Breast epithelium (tissue), 4 donors: ENCODE measurements at regions not wholly inside any gene's neighbourhood (a gene's known extent, or its start where the extent isn't known, plus 50 kb on each side); places are given as distances from the start of the nearest gene placed in this dataset.
"Not testable (repeated sequence)": the region's sequence is repeated elsewhere in the genome, so short reads cannot be mapped to it uniquely, and the experiment has no call there.

Experiments
- DNase-seq, 2 donors: peaks; one replicate each; pipeline ENCODE4 v3.0.0-alpha.2; 2019; ENCODE audit warnings: low spot score in 2 of 2
- H3K27ac ChIP-seq, 2 donors: fragments of 200-600 bp; sonication (generic) in 1 of 2; one replicate each; pipeline ENCODE4 v1.5.1; 2016 to 2019; ENCODE audit warnings: mild to moderate bottlenecking in 1 of 2
- H3K27me3 ChIP-seq, 2 donors: fragments of 200-600 bp; sonication (generic) in 1 of 2; one replicate each; pipeline versions ENCODE4 v1.5.1 to v1.6.0; 2017 to 2019; ENCODE audit warnings: control low read depth in 1 of 2, mild to moderate bottlenecking in 1 of 2
- H3K36me3 ChIP-seq: fragments of 200-600 bp; one replicate; pipeline ENCODE4 v1.5.1; 2019
- H3K4me1 ChIP-seq, 2 donors: fragments of 200-600 bp; sonication (generic); one replicate each; pipeline ENCODE4 v1.5.1; 2016 to 2019; ENCODE audit warnings: control low read depth in 1 of 2
- H3K4me3 ChIP-seq, 3 donors: fragments of 200-600 bp; sonication (generic); 1 replicate in 2 of 3; 2 replicates in 1 of 3; pipeline ENCODE4 v1.5.1; 2016 to 2019; ENCODE audit warnings: mild to moderate bottlenecking in 3 of 3, moderate library complexity in 2 of 3
- H3K9me3 ChIP-seq, 2 donors: fragments of 200-600 bp; sonication (generic) in 1 of 2; one replicate each; pipeline ENCODE4 v1.5.1; 2016 to 2019; ENCODE audit warnings: control low read depth in 1 of 2
- CTCF ChIP-seq, 3 donors: fragments of 450-650 bp; IDR thresholded peaks; one replicate each; pipeline ENCODE4 v1.5.1; 2016 to 2017; ENCODE audit warnings: antibody characterized with exemption in 3 of 3, mild to moderate bottlenecking in 3 of 3, moderate library complexity in 3 of 3
- POLR2A ChIP-seq: fragments of 450-650 bp; IDR thresholded peaks from one replicate; pipeline ENCODE4 v1.6.1; 2016; ENCODE audit warnings: antibody characterized with exemption, mild to moderate bottlenecking, moderate library complexity
- POLR2AphosphoS5 ChIP-seq, 3 donors: sonication (generic); formaldehyde crosslinking; IDR thresholded peaks; one replicate each; pipeline ENCODE4 v1.6.1; 2017; ENCODE audit warnings: antibody characterized with exemption in 3 of 3
- intact Hi-C: fragments of 100-400 bp; cut with DNase I; formaldehyde crosslinking; loops from one replicate; pipeline ENCODE4 v1.15.1; 2023; ENCODE audit warnings: low total_unique reads

- no peaks in the 10 kb centered on the region for H3K36me3 ChIP-seq
- no peak for DNase-seq
- TF ChIP-seq CTCF (IDR thresholded peaks at IDR 0.05), result no peak
- peaks cover 0 to 5% of the 10 kb centered on the region in 2 donors for H3K9me3 ChIP-seq
- no peak overlapping the region for H3K27ac ChIP-seq
- H3K4me3 ChIP-seq, result no peak overlapping the region
- intact Hi-C loops, result no loop called here
- H3K27me3 ChIP-seq, result no peaks in the 10 kb centered on the region
- no peaks in the 10 kb centered on the region for H3K4me1 ChIP-seq
Observed at GRCh38 chr4:79661196-79661595, 253.2 kb upstream of the GK2 start.

- DNase-seq, H3K27me3 ChIP-seq, H3K27ac ChIP-seq, intact Hi-C loops, H3K4me1 ChIP-seq, H3K36me3 ChIP-seq, H3K9me3 ChIP-seq, H3K4me3 ChIP-seq: not testable (repeated sequence)
Observed at GRCh38 chr4:79659308-79659870, 251.4 kb upstream of the GK2 start.

- TF ChIP-seq CTCF (IDR thresholded peaks at IDR 0.05), result no peak
- no peak for TF ChIP-seq POLR2A
- TF ChIP-seq POLR2AphosphoS5 (IDR thresholded peaks at IDR 0.05), result no peak
- no peaks in the 10 kb centered on the region for H3K4me1 ChIP-seq
- H3K27ac ChIP-seq, result no peak overlapping the region
- peaks cover 0 to 5% of the 10 kb centered on the region in 2 donors for H3K9me3 ChIP-seq
- no peaks in the 10 kb centered on the region for H3K36me3 ChIP-seq
- intact Hi-C loops, result no loop called here
- no peak for DNase-seq
- no peaks in the 10 kb centered on the region for H3K27me3 ChIP-seq
- H3K4me3 ChIP-seq, result no peak overlapping the region
Observed at GRCh38 chr4:79657379-79657778, 249.4 kb upstream of the GK2 start.

GRCh38 chr4:79653871-79654270 is 245.8 kb upstream of the GK2 start:
- intact Hi-C loops, result no loop called here
- DNase-seq, result no peak
- Histone ChIP-seq H3K36me3 (no peaks in the 10 kb centered on the region), H3K9me3 (peaks cover 0 to 5% of the 10 kb centered on the region in 2 donors), H3K27ac (no peak overlapping the region), H3K4me3 (no peak overlapping the region), H3K4me1 (no peaks in the 10 kb centered on the region), H3K27me3 (no peaks in the 10 kb centered on the region)
- no peak for TF ChIP-seq POLR2A
- no peak for TF ChIP-seq CTCF (IDR thresholded peaks at IDR 0.05)
- TF ChIP-seq POLR2AphosphoS5 (IDR thresholded peaks at IDR 0.05), result no peak

- intact Hi-C loops, result no loop called here
- H3K27me3 ChIP-seq, result no peaks in the 10 kb centered on the region
- H3K9me3 ChIP-seq, result peaks cover 0 to 4% of the 10 kb centered on the region in 2 donors
- no peaks in the 10 kb centered on the region for H3K36me3 ChIP-seq
- no peak for TF ChIP-seq POLR2AphosphoS5 (IDR thresholded peaks at IDR 0.05)
- TF ChIP-seq POLR2A, result no peak
- TF ChIP-seq CTCF (IDR thresholded peaks at IDR 0.05), result no peak
- H3K4me3 ChIP-seq, result no peak overlapping the region
- H3K27ac ChIP-seq, result no peak overlapping the region
- DNase-seq, result no peak
- H3K4me1 ChIP-seq, result no peaks in the 10 kb centered on the region
Observed at GRCh38 chr4:79652738-79653137, 244.7 kb upstream of the GK2 start.

GRCh38 chr4:79652232-79652631 is 244.2 kb upstream of the GK2 start:
- Histone ChIP-seq H3K36me3 (no peaks in the 10 kb centered on the region), H3K4me3 (no peak overlapping the region), H3K27me3 (no peaks in the 10 kb centered on the region), H3K4me1 (no peaks in the 10 kb centered on the region), H3K9me3 (no peaks in the 10 kb centered on the region), H3K27ac (no peak overlapping the region)
- TF ChIP-seq POLR2A (no peak), POLR2AphosphoS5 (IDR thresholded peaks at IDR 0.05) (no peak), CTCF (IDR thresholded peaks at IDR 0.05) (no peak)
- no peak for DNase-seq
- intact Hi-C loops, result no loop called here
